Skeletal muscle tissue (tissue), 3 donors: ENCODE measurements at regions not wholly inside any gene's neighbourhood (a gene's known extent, or its start where the extent isn't known, plus 50 kb on each side); places are given as distances from the start of the nearest gene placed in this dataset.
"Not testable (repeated sequence)": the region's sequence is repeated elsewhere in the genome, so short reads cannot be mapped to it uniquely, and the experiment has no call there.

Source experiments
- H3K27ac ChIP-seq: one replicate; pipeline ENCODE4 v1.7.0; 2013; ENCODE audit warnings: mild to moderate bottlenecking, low read depth, low read length, inconsistent platforms
- H3K27me3 ChIP-seq, 3 donors: one replicate each; pipeline ENCODE4 v1.7.0; 2013; ENCODE audit warnings: low read length in 3 of 3; ENCODE audit not compliant: control insufficient read depth in 3 of 3, insufficient read depth in 3 of 3
- H3K36me3 ChIP-seq, 3 donors: one replicate each; pipeline ENCODE4 v1.7.0; 2013; ENCODE audit warnings: low read length in 3 of 3; ENCODE audit not compliant: control insufficient read depth in 3 of 3, insufficient read depth in 3 of 3
- H3K4me1 ChIP-seq, 3 donors: one replicate each; pipeline ENCODE4 v1.7.0; 2013; ENCODE audit warnings: low read length in 3 of 3, mild to moderate bottlenecking in 3 of 3; ENCODE audit not compliant: control insufficient read depth in 3 of 3, insufficient read depth in 3 of 3
- H3K4me3 ChIP-seq, 3 donors: one replicate each; pipeline ENCODE4 v1.7.0; 2013; ENCODE audit warnings: low read length in 3 of 3
- H3K9ac ChIP-seq, 3 donors: one replicate each; pipeline ENCODE4 v1.7.0; 2013; ENCODE audit warnings: low read length in 3 of 3, mild to moderate bottlenecking in 3 of 3, moderate library complexity in 2 of 3, low read depth in 1 of 3
- H3K9me3 ChIP-seq, 3 donors: one replicate each; pipeline ENCODE4 v1.7.0; 2013; ENCODE audit warnings: low read length in 3 of 3; ENCODE audit not compliant: control insufficient read depth in 3 of 3
- donor health status: Osteomylitis.

DNA sequence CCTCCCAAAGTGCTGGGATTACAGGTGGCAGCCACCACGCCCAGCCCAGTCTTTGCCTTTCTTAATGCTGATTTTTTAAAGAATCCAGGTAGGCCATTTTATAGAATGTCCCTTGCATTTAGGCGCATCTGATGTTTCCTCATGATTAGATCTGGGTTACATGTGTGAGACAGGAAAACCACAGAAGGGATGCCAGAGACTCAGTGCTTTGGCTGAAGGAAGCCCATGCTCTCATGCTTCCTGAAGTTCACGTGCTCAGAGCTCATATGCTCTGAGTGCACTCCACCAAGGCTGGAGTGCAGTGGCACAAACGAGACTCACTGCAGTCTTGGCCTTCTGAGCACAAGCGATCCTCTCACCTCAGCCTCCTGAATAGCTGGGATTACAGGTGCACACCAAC, 411.5 kb upstream of the DEFB115 start:
- not testable (repeated sequence) for H3K27me3 ChIP-seq, H3K36me3 ChIP-seq, H3K4me3 ChIP-seq, H3K9ac ChIP-seq, H3K27ac ChIP-seq, H3K4me1 ChIP-seq, H3K9me3 ChIP-seq

DNA sequence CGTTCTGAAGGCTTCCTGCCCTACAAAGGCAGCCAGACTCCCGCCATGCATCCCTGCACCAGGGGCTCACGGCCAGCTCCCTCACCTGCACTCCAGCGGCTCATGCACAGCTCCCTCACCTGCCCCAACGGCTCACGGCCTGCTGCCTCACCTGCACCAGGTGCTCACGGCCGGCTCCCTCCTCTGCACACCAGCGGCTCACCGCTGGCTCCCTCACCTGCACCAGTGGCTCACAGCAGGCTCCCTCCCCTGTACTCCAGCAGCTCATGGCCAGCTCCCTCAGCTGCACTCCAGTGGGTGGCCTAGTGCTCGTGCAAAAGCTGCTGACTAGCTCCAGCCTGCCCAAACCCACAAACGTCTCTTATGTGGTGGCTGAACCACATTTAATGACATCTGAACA, 389.2 kb upstream of the DEFB115 start:
- H3K4me3 ChIP-seq, H3K27ac ChIP-seq, H3K27me3 ChIP-seq, H3K9ac ChIP-seq, H3K9me3 ChIP-seq, H3K36me3 ChIP-seq, H3K4me1 ChIP-seq: not testable (repeated sequence)

DNA sequence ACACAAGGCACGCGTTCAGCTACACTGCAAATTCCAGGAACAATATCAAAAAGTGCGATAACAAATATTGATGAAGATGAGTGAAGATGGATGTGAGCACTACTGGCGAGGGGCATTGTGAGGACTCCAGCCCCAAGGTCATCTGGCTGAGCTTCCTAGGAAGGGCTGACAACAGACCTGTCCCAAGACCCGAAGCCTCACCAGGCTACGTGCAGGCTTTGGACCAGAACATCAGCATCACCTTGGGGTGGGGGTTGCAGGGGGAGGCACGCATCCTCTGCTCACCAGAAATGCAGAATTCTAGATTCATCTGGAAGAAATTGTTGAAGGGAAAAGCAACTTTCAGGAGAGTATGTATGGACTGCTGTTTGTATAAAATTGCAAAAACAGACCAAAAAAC, 386.3 kb upstream of the DEFB115 start:
- H3K4me1 ChIP-seq, H3K9me3 ChIP-seq, H3K27me3 ChIP-seq, H3K27ac ChIP-seq, H3K4me3 ChIP-seq, H3K36me3 ChIP-seq, H3K9ac ChIP-seq: not testable (repeated sequence)

DNA sequence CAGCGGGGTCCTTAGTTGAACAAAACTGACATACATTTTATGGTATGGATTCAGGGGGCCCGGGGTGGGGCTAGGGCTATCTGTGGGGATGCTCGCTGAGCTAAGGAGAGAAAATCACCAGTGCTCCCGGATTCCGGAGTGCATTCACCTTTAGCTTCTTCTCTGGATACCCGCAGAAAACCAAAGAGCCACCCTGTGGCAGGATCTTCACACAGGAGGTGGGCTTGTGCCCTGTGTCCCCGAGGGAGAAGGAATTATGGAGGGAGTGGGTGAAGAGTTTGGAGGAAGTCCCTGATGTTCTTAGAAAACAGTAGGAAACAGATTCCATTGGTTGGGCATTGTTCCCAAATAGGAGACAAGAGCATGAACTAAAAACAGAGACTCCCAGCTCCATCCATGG, 385.2 kb upstream of the DEFB115 start:
- not testable (repeated sequence) for H3K27me3 ChIP-seq, H3K4me1 ChIP-seq, H3K36me3 ChIP-seq, H3K9ac ChIP-seq, H3K4me3 ChIP-seq, H3K9me3 ChIP-seq, H3K27ac ChIP-seq

DNA sequence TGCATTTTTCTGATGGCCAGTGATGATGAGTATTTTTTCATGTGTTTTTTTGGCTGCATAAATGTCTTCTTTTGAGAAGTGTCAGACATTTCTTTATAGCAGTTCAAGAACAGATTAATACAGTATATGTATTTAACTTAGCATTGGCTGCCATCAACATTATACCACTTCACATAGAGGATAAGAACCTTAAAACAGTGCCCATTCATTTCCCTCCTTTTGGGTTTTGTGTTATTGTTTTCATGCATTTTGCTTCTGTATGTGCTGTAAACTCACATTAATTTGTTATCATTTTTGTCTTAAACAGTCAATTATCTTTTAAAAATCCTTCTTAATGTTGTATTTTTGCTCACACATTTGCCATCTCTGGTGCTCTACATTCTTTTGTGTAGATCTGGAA, 381.6 kb upstream of the DEFB115 start:
- not testable (repeated sequence) for H3K27ac ChIP-seq, H3K9ac ChIP-seq

DNA sequence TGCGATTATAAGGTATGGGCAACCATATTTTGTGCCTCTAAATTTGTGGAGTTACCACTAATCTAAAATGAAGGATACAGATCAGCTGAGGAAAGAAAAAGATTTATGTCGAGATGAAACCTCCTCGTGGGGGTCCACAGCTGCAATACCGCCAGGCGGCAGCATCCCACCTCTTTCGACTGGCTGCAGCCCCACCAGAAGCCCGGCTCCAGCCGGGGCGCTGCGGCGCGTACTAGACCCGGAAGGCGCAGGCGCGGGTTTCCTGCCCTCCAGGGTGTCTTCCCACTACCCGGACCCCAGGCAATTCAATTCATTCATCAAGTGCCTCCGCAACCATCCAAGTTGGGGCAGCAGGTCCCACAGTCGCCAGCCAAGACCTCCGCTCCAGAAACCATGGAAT, 366.1 kb upstream of the DEFB115 start:
- H3K9me3 ChIP-seq, H3K4me3 ChIP-seq, H3K36me3 ChIP-seq, H3K4me1 ChIP-seq, H3K27ac ChIP-seq, H3K9ac ChIP-seq: not testable (repeated sequence)
- H3K27me3 ChIP-seq, result peaks cover 6 to 34% (median 12%) of the 10 kb centered on the region in 3 donors

More for the DNA sequence above, 381.6 kb upstream of the DEFB115 start:
- not testable (repeated sequence) for H3K36me3 ChIP-seq, H3K4me1 ChIP-seq, H3K27me3 ChIP-seq, H3K4me3 ChIP-seq, H3K9me3 ChIP-seq

DNA sequence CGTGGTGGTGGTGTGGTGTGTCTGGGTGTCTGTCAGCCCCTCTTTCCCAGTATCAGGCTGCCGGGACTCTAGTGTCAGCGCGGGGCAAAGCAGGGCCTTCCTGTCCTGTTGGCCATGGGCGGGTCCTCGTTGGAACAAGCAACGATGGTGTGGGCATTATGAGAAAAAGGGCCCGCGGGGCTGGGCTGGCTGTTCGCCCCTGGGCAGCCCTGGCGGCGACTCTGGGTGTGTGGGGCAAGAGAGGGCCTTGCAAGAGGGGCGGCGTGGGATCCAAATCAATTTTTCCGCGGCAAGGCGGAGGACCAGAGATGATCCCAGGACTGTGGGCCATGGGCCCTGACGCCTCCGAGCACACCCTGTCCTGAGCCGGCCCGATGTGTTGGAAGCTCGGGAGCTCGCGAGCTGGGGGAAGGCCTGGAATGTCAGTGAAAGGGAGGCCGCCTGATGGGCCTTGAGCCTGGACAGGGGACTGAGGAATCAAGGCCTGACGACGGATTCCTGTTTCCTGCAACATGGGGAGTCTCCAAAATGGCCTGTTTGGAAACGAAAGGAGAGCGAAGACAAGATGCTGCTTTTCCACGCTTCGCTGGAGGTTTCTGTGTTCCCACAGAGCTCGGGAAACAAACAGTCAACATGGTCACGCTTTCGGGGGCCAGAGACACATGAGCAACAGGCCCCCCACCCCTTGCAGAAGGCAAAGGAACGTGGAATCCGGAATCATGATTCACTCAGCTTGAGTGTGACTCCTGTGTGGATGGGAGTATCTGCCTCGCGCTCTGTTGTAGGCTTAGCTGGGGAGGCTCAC, 364.7 kb upstream of the DEFB115 start:
- H3K4me3 ChIP-seq, result no peak overlapping the region
- H3K27me3 ChIP-seq, result peaks cover 6 to 34% (median 12%) of the 10 kb centered on the region in 3 donors
- H3K9me3 ChIP-seq, result no peaks in the 10 kb centered on the region
- H3K9ac ChIP-seq, result no peak overlapping the region
- no peak overlapping the region for H3K27ac ChIP-seq
- H3K36me3 ChIP-seq, result no peaks in the 10 kb centered on the region
- H3K4me1 ChIP-seq, result no peaks in the 10 kb centered on the region

DNA sequence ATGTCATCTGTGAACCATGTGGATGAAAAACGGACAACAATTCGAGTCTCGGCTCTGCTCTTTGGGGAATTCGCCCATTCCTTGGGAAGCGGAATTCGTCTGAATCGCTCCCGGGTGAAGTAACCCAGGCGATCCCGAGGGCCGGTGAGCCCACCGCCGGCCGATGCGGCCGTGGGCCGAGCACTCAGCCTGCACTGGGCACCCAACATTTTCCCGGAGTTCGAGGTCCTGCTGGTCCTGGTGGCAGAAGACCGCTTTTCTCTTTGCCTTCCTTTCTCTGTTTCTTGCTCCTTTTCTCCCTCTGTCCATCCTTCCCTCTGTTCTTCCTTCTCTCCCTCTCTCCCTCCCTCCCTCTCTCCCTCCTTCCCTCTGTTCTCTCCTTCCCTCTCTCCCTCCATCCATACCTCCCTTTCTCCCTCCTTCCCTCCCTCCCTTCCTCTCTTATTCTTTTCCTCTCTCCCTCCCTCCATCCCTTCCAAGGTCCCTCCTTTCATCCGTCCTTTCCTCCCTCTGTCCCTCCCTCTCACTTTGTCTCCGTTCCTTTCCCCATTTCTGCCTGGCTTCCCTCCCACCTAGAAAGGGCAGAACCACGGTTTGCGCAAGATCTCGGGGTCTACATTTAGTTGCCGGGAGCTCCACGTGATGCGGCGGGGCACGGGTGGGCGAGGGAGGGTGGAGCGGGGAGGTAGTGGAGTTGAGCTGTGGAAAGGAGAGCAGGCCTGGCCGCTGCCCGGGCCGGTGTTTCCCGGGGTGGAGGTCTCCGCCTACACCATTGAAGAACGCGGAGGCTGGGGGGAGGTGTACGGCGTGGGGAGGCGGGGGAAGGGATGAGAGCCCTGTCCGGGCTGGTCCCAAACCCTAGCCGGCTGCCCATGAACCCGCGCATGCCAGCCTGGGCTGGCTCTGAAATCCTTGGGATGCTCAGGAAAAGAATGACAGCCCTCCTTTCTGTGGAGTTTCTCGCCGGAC, 363.8 kb upstream of the DEFB115 start:
- H3K27ac ChIP-seq, H3K4me3 ChIP-seq, H3K9ac ChIP-seq, H3K36me3 ChIP-seq, H3K9me3 ChIP-seq, H3K4me1 ChIP-seq: not testable (repeated sequence)
- peaks cover 6 to 34% (median 12%) of the 10 kb centered on the region in 3 donors for H3K27me3 ChIP-seq

DNA sequence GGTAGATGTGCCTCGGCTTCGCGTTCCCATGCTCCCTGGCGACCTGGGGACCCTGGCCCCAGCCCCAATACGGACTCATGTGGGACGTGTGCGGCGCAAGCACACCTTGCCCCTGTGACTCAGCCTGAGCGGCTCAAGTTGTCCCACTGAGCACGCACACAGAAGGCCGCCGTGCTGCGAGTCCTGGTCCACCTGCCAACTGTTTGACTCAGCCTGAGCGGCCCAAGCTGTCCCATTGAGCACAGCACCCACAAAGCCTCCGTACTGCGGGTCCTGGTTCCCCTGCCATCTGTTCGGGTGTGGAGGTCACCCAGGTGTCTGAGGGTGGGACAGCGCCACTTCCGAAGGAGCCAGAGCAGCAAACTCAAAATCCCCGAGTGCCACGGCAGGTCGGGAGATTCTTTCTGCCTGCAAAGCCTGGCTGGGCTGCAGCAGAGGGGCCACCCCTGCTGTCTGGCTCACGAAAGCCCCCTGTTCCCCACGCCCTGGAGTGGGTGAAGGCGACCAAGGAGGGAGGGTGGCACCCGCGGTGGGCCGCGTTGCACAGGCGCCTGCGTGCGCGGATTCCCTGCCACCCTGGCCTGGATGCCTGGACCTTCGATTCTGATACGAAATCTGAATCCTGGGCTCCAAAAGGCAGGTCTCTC, 362.6 kb upstream of the DEFB115 start:
- H3K4me1 ChIP-seq, H3K27ac ChIP-seq, H3K36me3 ChIP-seq, H3K9me3 ChIP-seq, H3K4me3 ChIP-seq, H3K9ac ChIP-seq: not testable (repeated sequence)
- H3K27me3 ChIP-seq, result peaks cover 12 to 44% (median 12%) of the 10 kb centered on the region in 3 donors

DNA sequence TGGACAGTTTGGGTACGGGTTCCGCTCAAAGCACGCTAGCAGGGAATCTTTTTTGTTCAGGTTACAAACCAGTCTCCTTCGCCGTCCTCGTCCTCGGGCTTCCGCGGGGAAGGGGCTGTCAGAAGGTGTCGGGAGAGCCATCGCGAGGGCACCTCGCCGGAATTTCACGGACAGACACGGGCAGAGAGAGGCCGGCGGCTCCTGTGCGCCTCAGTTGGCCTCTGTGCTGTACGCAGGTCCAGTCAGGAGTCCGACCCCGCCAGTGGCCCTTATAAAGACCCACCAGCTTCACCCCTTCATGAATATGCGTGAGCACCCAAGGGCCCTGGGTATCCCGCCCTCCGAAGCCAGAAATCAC, 362.1 kb upstream of the DEFB115 start:
- not testable (repeated sequence) for H3K4me1 ChIP-seq, H3K9ac ChIP-seq, H3K27ac ChIP-seq, H3K9me3 ChIP-seq, H3K36me3 ChIP-seq, H3K4me3 ChIP-seq
- peaks cover 12 to 48% (median 12%) of the 10 kb centered on the region in 3 donors for H3K27me3 ChIP-seq
